GM12874 (cell line): ENCODE measurements at regions not wholly inside any gene's neighbourhood (a gene's known extent, or its start where the extent isn't known, plus 50 kb on each side); places are given as distances from the start of the nearest gene placed in this dataset.

ENCODE experiments used
- CTCF ChIP-seq: IDR thresholded peaks from 2 replicates; pipeline ENCODE4 v1.5.1; 2011; ENCODE audit warnings: low read depth, mild to moderate bottlenecking, control low read depth, low read length, moderate library complexity; ENCODE audit not compliant: insufficient read depth

GRCh38 chr16:5296176-5296575, 198.6 kb upstream of the EEF2KMT start:
- TF ChIP-seq CTCF: no peak

DNA sequence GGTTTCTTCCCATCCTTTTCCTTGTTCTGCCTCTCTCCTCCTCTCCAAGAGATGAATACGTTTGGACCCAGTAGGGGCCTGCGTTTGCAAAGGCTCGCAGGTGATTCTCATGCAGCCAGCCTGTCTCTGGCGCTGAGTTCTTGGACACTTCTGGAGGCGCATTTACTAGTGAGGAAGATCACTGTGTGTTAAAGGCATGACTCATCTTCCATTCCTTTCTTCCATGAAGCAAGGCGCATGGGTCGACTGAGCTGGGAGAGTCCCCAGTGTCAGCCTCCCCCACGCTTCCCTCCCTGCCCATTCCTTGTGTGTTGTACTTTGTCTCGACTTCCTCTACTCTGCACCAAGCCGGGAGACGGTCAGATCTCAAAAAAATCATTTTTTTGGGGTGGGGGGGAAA, 159.9 kb upstream of the EEF2KMT start:
- no peak for TF ChIP-seq CTCF

GRCh38 chr16:5252791-5253190, 155.2 kb upstream of the EEF2KMT start:
- no peak for TF ChIP-seq CTCF

DNA sequence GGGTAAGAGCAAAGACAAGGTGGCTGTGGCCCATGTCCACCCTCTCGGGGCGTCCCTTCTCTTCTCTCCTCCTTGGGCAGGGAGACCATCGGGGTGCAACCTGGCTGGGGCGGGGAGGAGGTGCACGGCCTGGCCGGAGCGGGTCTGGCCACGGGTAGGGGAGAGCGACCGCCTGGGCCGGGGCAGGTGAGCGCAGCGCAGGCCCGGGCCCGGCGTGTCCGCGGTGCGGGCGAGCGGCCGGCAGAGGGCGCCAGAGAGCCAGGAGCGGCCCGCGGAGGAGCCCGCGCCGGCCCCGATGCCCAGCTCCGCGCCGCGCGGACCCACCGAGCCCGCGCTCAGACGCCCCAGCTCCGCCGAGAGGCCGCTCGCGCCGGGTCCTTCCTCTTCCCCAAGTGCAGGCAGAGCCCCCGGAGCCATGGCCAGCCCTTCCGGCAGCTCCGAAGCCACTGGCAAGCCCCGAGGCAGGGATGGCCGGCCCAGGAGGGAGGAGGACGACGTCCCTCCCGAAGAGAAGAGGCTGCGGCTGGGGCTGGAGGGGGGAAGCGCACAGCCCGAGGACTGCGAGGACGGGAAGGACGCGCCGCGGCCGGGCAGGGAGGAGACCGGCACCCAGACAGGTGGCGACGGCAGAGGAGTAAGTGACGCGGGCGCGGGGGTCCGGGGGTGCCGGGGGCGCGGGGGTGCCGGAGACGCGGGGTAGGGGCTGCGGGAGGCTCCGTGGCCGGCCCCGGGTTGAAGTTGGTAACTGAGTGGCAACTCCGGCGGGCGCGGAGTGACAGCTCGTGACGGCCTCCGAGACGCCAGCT, 142.1 kb upstream of the EEF2KMT start:
- TF ChIP-seq CTCF: peak; percentile 52

DNA sequence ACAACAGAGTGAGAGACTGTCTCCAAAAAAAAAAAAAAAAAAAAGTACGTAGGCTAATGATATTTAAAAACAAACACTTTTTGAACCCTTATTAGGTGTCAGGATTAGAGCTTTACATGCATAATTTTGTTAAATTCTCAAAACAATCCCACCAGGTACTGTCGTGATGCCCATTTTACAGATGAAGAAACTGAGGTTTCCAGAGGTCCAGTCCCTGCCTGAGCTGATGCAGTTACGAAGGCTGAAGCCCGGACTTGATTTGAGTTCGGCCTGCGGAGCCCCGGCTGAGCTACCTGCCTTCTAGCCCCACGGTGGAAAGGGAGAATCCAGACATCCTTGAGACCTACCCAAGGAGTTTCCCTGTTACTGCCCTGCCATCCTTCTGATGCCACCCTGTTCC, 137.5 kb upstream of the EEF2KMT start:
- TF ChIP-seq CTCF: no peak

GRCh38 chr16:5234295-5235050, 136.9 kb upstream of the EEF2KMT start:
- TF ChIP-seq CTCF: no peak

GRCh38 chr16:5231246-5231759, 133.7 kb upstream of the EEF2KMT start:
- no peak for TF ChIP-seq CTCF
